HG03442 (cell line): ENCODE measurements at regions not wholly inside any gene's neighbourhood (a gene's known extent, or its start where the extent isn't known, plus 50 kb on each side); places are given as distances from the start of the nearest gene placed in this dataset.
"Not testable (repeated sequence)": the region's sequence is repeated elsewhere in the genome, so short reads cannot be mapped to it uniquely, and the experiment has no call there.

Experiments used
- ATAC-seq: cut with Tn5 transposase; IDR thresholded peaks from one replicate; pipeline ENCODE4 v1.9.1; 2021; ENCODE audit warnings: mild to moderate bottlenecking, moderate library complexity; ENCODE audit not compliant: unreplicated experiment

- ATAC-seq, result no peak
These were observed 62.6 kb downstream of the DUSP6 start for GRCh38 chr12:89289720-89290119.

- no peak for ATAC-seq
These were observed 63.3 kb downstream of the DUSP6 start for GRCh38 chr12:89288959-89289358.

DNA sequence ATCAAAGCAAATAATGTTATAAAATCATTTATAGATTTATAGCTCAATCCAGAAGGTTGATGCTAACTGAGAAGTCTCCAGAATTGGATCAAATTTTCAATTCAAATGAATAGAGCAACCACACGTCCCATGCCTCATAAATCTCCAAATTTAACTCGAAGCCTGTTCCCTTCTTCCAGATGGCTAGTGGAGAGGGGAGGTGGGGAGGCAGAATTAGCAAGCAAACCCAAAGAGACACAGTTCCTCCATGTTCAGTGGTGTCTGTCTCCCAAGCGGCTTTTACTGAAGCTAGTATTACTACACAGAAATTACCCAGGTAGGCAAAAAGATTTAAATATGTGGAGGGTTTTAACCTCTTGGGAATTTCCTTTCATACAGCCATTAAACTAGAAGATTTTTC lies 65.8 kb downstream of the DUSP6 start:
- ATAC-seq, result no peak

DNA sequence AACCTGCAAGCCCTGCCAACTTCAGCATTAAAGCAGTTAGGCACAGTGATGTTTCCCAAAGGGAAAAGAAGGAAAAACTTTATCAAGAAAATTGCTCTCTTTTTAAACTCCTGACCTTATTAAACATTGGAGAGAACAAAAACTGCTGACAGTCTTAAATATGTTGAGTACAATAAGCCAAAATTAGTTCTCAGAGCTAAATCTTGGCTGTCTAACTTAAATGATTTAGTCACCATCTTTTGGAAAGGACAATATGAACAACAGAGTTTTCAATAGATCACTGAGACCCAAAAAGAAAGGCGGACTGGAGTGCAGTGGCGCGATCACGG lies 70.8 kb downstream of the DUSP6 start:
- ATAC-seq, result no peak

- no peak for ATAC-seq
These were observed 71.3 kb downstream of the DUSP6 start for GRCh38 chr12:89280833-89281538.

DNA sequence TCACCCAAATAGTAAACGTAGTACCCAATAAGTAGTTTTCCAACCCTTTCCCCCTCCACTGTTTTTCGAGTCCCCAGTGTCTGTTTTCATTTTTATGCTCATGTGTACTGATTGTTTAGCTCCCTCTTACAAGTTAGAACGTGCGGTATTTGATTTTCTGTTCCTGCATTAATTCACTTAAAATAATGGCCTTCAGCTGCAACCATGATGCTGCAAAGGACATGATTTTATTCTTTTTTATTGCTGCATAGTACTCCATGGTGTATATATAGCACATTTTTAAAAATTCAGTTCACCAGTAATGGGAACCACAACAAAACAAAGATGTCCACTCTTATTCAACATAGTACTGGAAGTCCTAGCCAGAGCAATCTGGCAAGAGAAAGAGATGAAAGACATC lies 72.8 kb downstream of the DUSP6 start:
- no peak for ATAC-seq

GRCh38 chr12:89278862-89279261 lies 73.4 kb downstream of the DUSP6 start:
- no peak for ATAC-seq

DNA sequence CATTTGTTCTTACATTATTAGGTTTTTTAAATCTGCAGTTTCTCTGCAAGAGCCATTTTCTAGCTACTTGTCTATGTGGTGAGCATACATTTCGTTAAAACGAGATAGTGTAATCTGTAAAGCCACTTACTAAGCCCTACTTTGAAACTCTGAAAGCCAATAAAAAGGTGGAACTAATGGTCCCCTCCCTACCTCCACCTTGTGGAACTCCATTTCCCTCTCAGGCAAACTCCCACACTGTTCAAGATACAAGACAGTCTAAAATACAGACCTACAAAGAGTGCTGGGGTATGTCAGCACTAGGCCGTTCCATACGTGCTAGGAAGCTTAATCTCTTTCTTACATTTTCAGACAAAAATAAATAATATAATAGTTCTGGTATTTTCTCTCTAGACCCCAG lies 74.1 kb downstream of the DUSP6 start:
- no peak for ATAC-seq

- ATAC-seq, result no peak
These were observed 75.4 kb downstream of the DUSP6 start for GRCh38 chr12:89276860-89277259.

DNA sequence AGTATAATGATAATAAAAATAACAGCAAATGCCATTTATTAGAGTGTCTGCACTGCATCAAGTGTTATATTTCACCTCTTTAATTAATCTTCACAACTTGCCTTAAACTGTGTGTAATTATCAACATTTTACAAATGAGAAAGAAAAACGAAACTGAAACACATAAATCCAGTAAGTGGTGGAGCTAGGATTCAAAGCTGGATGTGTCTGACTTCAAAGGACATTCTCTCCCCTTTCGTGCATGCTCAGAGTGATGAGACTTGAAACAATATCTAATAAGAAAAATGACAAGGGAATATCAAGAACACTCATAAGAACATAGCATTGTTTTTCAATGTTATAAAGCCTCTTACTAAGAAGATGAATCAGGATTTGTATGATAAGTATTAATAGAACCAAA lies 78.8 kb downstream of the DUSP6 start:
- ATAC-seq, result no peak

DNA sequence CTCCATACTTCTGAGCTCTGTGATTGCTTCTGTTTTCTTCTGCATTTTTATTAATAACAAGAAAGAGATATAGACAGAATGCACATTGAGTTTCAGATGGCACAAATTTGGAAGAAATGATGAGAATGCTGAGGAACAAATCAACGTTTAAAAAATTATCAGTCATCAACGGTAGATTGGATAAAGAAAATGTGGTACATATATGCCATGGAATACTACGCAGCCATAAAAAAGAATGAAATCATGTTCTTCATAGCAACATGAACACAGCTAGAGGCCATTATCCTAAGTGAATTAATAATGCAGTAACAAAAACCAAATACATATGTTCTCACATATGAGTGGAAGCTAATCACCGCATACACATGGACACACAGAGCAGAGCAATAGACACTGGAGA lies 81.8 kb downstream of the DUSP6 start:
- ATAC-seq, result no peak

GRCh38 chr12:89269174-89269573 lies 83.1 kb downstream of the DUSP6 start:
- ATAC-seq, result no peak

DNA sequence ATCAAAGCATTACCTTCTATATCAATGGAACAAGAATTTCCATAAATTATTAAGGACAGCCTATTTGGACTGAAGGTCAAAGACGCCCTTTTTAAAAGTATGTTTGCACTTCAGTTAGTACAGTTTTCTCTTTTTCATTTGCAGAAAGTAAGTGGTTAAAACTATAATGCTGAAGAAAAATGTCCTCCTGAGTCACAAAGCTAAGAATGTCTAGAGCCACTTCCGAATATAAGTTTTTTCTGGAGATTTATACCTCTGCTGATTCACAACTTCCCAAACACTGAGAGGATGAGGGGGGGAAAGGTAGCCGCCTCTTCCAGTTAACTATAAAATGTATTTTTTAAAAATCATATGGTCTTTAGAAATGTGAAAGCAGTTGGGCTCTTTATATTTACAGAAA lies 84.9 kb downstream of the DUSP6 start:
- ATAC-seq, result no peak

GRCh38 chr12:89266574-89267188 lies 85.6 kb downstream of the DUSP6 start:
- not testable (repeated sequence) for ATAC-seq

DNA sequence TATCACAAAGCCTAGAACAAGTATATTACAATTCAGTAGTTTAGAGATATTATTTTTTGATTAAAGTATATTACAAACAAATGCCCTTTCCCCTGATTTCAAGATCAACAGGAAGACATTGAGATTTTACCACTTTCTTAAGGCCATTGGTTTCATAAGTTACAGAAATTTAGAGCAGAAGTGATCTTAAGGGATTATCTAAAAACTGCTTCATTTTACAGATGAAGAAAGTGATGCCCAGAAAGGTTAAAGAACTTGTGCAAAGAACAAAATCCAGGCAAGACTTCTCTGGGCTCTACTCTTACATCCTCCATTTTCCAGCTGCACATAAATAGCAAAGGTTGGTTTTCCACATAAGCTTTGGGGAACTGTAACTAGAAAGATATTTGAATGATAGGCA lies 87.5 kb downstream of the DUSP6 start:
- ATAC-seq, result no peak

DNA sequence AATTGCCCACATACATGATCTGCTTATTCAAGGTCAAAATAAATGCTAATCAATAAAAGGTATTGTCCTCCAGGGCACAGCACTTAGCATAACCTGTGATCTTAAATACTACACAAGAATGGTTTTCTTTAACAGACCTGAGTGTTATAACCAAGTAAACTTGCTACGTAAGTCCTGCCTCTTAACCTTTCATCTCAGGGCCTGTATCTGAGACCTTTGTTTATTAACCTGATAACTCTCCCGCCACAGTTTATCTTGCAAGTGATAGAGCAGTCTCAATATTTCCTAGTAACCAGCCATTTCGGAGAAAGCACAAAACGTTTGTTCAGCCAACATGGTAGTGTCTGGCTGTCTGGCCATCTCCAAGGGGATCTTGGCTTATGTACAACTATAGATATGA lies 88.4 kb downstream of the DUSP6 start:
- no peak for ATAC-seq

DNA sequence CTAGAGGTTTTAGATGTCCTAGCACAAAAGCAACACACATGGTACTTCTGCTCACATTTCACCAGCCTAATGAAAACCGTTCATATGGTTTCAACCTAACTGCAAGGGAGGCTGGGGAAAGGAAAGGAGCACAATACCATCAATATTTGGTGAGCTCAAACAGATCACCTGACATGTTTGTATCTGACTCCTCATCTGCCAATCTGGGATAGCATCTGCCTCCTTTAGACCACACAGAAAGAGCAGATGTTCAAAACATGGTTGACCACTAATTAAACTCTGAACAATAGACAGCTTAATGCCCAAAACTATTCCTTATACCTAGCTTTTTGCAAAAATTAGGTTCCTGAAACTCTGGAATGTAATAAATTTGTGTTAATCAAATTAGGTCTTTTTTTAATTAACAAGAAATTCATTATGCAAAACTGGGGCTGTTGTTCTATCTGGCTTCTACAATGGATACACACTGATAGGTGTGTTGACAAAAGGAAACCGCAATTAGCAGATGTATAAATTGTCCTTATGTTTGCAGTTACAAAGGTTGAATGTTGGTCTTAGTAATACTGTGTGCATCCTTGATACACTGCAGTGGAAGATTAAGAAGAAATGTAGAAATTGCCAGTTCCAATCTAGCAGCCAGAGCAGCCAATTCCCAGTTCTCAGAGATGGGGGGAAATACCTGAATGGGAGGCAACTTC lies 89.3 kb downstream of the DUSP6 start:
- no peak for ATAC-seq

- ATAC-seq, result no peak
These were observed 90.3 kb downstream of the DUSP6 start for GRCh38 chr12:89261982-89262381.

- no peak for ATAC-seq
These were observed 91.3 kb downstream of the DUSP6 start for GRCh38 chr12:89260841-89261637.

- no peak for ATAC-seq
These were observed 92.5 kb downstream of the DUSP6 start for GRCh38 chr12:89259821-89260220.

- no peak for ATAC-seq
These were observed 93.9 kb downstream of the DUSP6 start for GRCh38 chr12:89258240-89258969.
